Effector memory CD4-positive, alpha-beta T cell (primary cell): ENCODE measurements at regions not wholly inside any gene's neighbourhood (a gene's known extent, or its start where the extent isn't known, plus 50 kb on each side); places are given as distances from the start of the nearest gene placed in this dataset.
A peak's percentile ranks its signal among the peaks of the same experiment; 100 is the strongest.

Experiments
- DNase-seq, 3 donors: peaks; one replicate each; pipeline ENCODE4 v3.0.0-alpha.2; 2020
- H3K27ac ChIP-seq: 2 replicates; pipeline ENCODE4 v1.7.0; 2013; ENCODE audit warnings: mild to moderate bottlenecking, low read length, moderate library complexity; ENCODE audit not compliant: insufficient read depth, poor library complexity, severe bottlenecking
- H3K27me3 ChIP-seq: replicated peaks from 2 replicates; pipeline ENCODE4 v1.7.0; 2013; ENCODE audit warnings: mild to moderate bottlenecking, low read length; ENCODE audit not compliant: insufficient read depth, control insufficient read depth, poor library complexity, severe bottlenecking
- H3K36me3 ChIP-seq: 2 replicates; pipeline ENCODE4 v1.7.0; 2013; ENCODE audit warnings: mild to moderate bottlenecking, low read length, moderate library complexity; ENCODE audit not compliant: control insufficient read depth, insufficient read depth
- H3K4me1 ChIP-seq: 2 replicates; pipeline ENCODE4 v1.7.0; 2013; ENCODE audit warnings: low read length, mild to moderate bottlenecking; ENCODE audit not compliant: control insufficient read depth, insufficient read depth, poor library complexity, severe bottlenecking
- H3K4me3 ChIP-seq: 2 replicates; pipeline ENCODE4 v1.7.0; 2013; ENCODE audit warnings: low read length, low read depth, mild to moderate bottlenecking; ENCODE audit not compliant: insufficient read depth, poor library complexity, severe bottlenecking
- H3K9me3 ChIP-seq: 2 replicates; pipeline ENCODE4 v1.7.0; 2013; ENCODE audit warnings: mild to moderate bottlenecking, low read length, moderate library complexity; ENCODE audit not compliant: control insufficient read depth

DNA sequence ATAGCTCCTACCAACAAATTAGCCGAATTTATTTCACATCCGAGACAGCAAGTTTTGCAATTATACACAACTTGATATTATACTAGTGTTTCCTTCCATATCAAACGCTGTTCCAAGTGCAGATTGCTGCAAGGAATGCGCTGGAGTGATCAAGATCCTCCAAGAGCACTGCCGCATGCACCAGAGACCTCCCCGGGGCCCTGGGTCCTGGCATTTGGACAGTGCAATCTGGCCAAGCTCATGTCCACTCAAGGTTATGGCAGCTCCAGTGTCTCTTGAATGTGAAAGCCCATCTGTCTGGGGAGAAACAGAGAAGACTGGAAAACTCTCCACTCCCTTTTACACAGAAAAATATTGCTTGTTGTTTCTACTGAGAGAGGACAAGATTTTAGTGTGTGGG is 111.9 kb downstream of the HSPH1 start:
- Histone ChIP-seq H3K27me3 (no peaks in the 10 kb centered on the region), H3K4me1 (peaks cover 16% of the 10 kb centered on the region), H3K27ac (no peak overlapping the region), H3K4me3 (no peak overlapping the region), H3K9me3 (no peaks in the 10 kb centered on the region), H3K36me3 (no peaks in the 10 kb centered on the region)
- no peak for DNase-seq

- H3K9me3 ChIP-seq, result no peaks in the 10 kb centered on the region
- peaks cover 16% of the 10 kb centered on the region for H3K4me1 ChIP-seq
- H3K27me3 ChIP-seq, result no peaks in the 10 kb centered on the region
- H3K36me3 ChIP-seq, result no peaks in the 10 kb centered on the region
- no peak overlapping the region for H3K27ac ChIP-seq
- no peak for DNase-seq
- no peak overlapping the region for H3K4me3 ChIP-seq
These were observed 112.6 kb downstream of the HSPH1 start for GRCh38 chr13:31049083-31049482.

DNA sequence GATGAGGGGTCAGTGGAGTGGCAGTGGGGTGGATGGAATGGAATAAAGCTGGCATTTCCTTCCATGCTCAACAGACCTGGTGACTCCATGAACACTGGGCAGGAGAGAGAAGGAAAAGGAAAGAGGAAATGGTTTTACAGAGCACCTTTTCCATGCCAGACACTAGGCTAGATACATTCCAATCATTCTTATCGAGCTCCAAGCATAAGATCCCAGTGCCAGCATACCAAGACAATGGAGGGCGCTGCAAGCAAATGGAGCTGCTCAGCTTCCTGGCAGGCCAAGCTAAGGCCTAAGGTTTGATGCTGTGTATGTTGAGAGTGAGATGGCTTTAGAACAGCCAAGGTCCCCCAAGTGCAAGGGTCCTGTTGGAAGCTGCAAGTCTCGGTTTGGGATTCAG is 113.2 kb downstream of the HSPH1 start:
- H3K27me3 ChIP-seq, result no peaks in the 10 kb centered on the region
- H3K4me1 ChIP-seq, result peaks cover 16% of the 10 kb centered on the region
- no peaks in the 10 kb centered on the region for H3K36me3 ChIP-seq
- H3K4me3 ChIP-seq, result no peak overlapping the region
- H3K27ac ChIP-seq, result no peak overlapping the region
- H3K9me3 ChIP-seq, result no peaks in the 10 kb centered on the region
- no peak for DNase-seq

GRCh38 chr13:31046711-31047279 is 114.3 kb downstream of the TEX26 start:
- no peak for DNase-seq
- H3K4me3 ChIP-seq, result no peak overlapping the region

GRCh38 chr13:31045286-31046081 is 113.0 kb downstream of the TEX26 start:
- peak; percentile 20 to 64 (median 45) for DNase-seq
- no peak overlapping the region for H3K4me3 ChIP-seq
- H3K4me1 ChIP-seq, result peaks cover 16% of the 10 kb centered on the region
- no peaks in the 10 kb centered on the region for H3K27me3 ChIP-seq
- H3K27ac ChIP-seq, result peak overlapping the region; percentile 11
- H3K9me3 ChIP-seq, result no peaks in the 10 kb centered on the region
- no peaks in the 10 kb centered on the region for H3K36me3 ChIP-seq

More at GRCh38 chr13:31046711-31047279, 114.3 kb downstream of the TEX26 start:
- peaks cover 16% of the 10 kb centered on the region for H3K4me1 ChIP-seq
- H3K9me3 ChIP-seq, result no peaks in the 10 kb centered on the region
- H3K27me3 ChIP-seq, result no peaks in the 10 kb centered on the region
- H3K27ac ChIP-seq, result no peak overlapping the region
- H3K36me3 ChIP-seq, result no peaks in the 10 kb centered on the region

GRCh38 chr13:31044364-31045285 is 112.2 kb downstream of the TEX26 start:
- peaks cover 19% of the 10 kb centered on the region for H3K4me1 ChIP-seq
- no peak overlapping the region for H3K4me3 ChIP-seq
- H3K27ac ChIP-seq, result no peak overlapping the region
- H3K36me3 ChIP-seq, result no peaks in the 10 kb centered on the region
- H3K27me3 ChIP-seq, result no peaks in the 10 kb centered on the region
- no peaks in the 10 kb centered on the region for H3K9me3 ChIP-seq
- DNase-seq, result peak; percentile 51 to 67 (median 59)

DNA sequence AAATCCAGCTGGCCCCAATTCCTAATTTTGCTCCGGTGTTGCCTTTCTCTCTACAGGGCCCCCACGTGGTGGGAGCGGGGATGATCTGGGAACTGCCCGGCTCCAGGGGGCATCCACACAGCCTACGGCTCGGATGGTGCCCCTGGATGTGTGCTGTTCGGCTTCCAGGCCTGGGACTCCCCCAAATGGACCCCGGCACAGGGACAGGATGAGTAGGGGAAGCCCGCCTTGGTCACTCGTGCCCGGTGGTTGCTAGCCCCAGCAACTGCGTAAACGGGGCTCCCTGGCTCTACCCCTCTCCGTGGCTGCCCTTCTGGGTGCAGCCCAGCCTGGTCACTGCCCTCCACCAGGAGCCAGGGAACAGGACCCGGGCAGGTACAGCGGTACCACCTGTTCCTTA is 111.5 kb downstream of the TEX26 start:
- no peak overlapping the region for H3K4me3 ChIP-seq
- H3K36me3 ChIP-seq, result no peaks in the 10 kb centered on the region
- no peak overlapping the region for H3K27ac ChIP-seq
- no peaks in the 10 kb centered on the region for H3K9me3 ChIP-seq
- peaks cover 26% of the 10 kb centered on the region for H3K4me1 ChIP-seq
- no peak for DNase-seq
- no peaks in the 10 kb centered on the region for H3K27me3 ChIP-seq

DNA sequence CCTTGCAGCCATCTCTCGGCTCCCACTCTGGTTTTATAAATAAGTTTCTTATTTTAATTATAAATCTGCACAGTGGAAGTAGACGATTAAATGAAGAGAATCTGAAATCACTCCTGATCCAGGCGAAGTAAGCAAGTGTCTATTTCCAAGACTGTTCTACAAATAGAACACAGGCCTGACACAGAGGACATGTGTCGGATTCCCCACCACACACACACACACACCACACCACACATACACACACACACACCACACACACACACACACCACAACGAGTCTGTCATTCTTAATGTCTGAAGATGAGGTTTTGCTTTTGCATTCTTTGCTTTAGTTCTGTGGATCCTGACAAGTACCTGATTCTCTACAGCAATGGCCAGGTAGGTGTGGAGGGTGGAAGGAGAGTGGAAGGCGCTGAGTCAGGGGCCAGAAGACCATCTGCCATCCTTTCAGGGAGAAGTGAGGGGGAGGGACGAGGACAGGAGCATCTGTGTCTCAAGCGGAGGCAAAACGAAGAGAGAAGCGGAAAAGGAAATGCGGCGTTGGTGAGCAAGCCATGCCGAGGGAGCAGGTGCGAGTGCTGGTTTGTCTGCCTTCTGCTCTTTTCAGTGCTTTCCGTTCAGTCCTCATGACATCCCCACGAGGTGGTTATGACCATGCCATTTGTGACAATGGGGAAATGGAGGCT is 110.2 kb downstream of the TEX26 start:
- Histone ChIP-seq H3K36me3 (no peaks in the 10 kb centered on the region), H3K9me3 (no peaks in the 10 kb centered on the region), H3K4me1 (peaks cover 28% of the 10 kb centered on the region), H3K27me3 (no peaks in the 10 kb centered on the region), H3K4me3 (no peak overlapping the region), H3K27ac (no peak overlapping the region)
- no peak for DNase-seq

DNA sequence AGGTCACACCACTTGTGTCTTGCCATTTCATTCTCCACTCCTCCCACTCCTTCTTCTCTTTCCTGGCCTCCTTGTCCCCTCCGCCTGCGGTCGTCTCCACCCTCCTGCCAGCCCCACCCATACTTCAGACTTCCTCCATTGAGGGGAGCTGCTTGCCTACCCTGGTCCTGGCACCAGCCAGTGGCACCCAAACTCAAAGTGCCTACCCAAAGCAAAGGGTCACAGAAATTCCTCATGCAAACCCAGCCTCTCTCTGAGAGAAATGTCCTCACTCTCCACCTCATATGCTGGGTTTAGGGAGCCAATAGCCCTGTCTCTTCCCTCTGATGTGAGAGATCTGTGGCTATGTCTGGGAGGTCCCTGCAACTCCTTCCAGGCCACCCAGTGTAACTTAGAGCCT is 109.6 kb downstream of the TEX26 start:
- Histone ChIP-seq H3K4me3 (no peak overlapping the region), H3K9me3 (no peaks in the 10 kb centered on the region), H3K27ac (no peak overlapping the region), H3K4me1 (peaks cover 28% of the 10 kb centered on the region), H3K36me3 (no peaks in the 10 kb centered on the region), H3K27me3 (no peaks in the 10 kb centered on the region)
- DNase-seq, result no peak
